ENCODE measurements at regions not wholly inside any gene's neighbourhood (a gene's known extent, or its start where the extent isn't known, plus 50 kb on each side); places are given as distances from the start of the nearest gene placed in this dataset.

DNA sequence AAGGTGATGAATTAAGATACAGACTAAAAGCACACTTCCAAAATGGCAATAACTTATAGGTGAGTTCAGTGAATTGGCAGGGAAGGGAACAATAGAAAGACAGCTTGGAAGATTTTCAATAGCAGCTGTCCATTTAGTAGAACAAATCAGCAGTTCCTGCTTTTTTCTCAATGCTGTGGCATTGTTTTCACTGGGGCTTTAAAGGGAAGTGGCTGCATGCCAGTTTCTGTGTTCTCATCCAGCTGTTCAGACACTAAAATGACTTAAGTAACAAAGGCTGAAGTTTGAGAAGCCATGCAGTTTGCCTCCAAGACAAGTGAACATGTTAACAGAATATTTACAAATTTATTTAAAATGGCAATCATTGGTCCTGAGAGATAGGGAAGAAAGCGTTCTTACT, 291.9 kb downstream of the FAM47A start:
- Histone ChIP-seq H3K36me3 (no peaks in the 10 kb centered on the region), H3K27ac (peak overlapping the region; percentile 92), H3K4me1 (peaks cover 11% of the 10 kb centered on the region), H3K9me3 (replicated peaks) (no peaks in the 10 kb centered on the region), H3K4me3 (no peak overlapping the region), H3K27me3 (no peaks in the 10 kb centered on the region)
- DNase-seq = peak; percentile 69 to 87

GRCh38 chrX:33831211-33831610, 300.9 kb downstream of the FAM47A start:
- peak; percentile 44 to 70 for DNase-seq
- H3K4me1 ChIP-seq = no peaks in the 10 kb centered on the region
- no peak overlapping the region for H3K4me3 ChIP-seq
- H3K36me3 ChIP-seq = no peaks in the 10 kb centered on the region
- H3K27me3 ChIP-seq = no peaks in the 10 kb centered on the region
- peak overlapping the region; percentile 50 for H3K27ac ChIP-seq
- H3K9me3 ChIP-seq (replicated peaks) = no peaks in the 10 kb centered on the region

DNA sequence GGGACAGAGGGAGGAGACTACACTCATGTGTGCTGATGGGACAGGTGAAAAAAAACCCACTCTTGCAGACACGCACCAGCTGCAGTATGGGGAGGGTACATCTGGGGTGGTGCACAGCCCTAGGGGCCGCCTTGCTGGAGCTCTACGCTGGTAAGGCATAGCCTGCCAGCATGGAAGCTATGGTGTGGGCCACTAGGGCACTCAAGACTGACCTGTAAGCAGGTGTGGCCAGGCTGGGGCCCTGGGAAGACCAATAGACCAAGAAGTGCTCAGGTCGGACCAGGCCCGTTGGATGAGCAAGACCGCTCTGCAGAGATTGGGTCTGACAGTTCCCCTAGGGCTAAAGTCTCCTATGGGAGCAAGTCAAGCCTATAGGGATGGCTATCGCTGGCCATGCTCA, 314.8 kb downstream of the FAM47A start:
- H3K36me3 ChIP-seq = no peaks in the 10 kb centered on the region

GRCh38 chrX:33808636-33809035, 323.5 kb downstream of the FAM47A start:
- Histone ChIP-seq H3K4me3 (no peak overlapping the region), H3K9me3 (replicated peaks) (no peaks in the 10 kb centered on the region), H3K4me1 (no peaks in the 10 kb centered on the region), H3K27me3 (no peaks in the 10 kb centered on the region), H3K27ac (no peak overlapping the region), H3K36me3 (no peaks in the 10 kb centered on the region)
- DNase-seq = no peak

More for the DNA sequence above, 314.8 kb downstream of the FAM47A start:
- Histone ChIP-seq H3K9me3 (replicated peaks) (no peaks in the 10 kb centered on the region), H3K4me3 (no peak overlapping the region), H3K4me1 (no peaks in the 10 kb centered on the region), H3K27ac (no peak overlapping the region), H3K27me3 (no peaks in the 10 kb centered on the region)
- no peak for DNase-seq

- no peaks in the 10 kb centered on the region for H3K36me3 ChIP-seq
- H3K9me3 ChIP-seq (replicated peaks) = no peaks in the 10 kb centered on the region
Measured at GRCh38 chrX:33784548-33784947, 347.6 kb downstream of the FAM47A start.

GRCh38 chrX:33741807-33742206, 390.3 kb downstream of the FAM47A start:
- peak; percentile 0 to 8 for DNase-seq

More at GRCh38 chrX:33784548-33784947, 347.6 kb downstream of the FAM47A start:
- Histone ChIP-seq H3K27ac (no peak overlapping the region), H3K27me3 (no peaks in the 10 kb centered on the region), H3K4me3 (no peak overlapping the region), H3K4me1 (no peaks in the 10 kb centered on the region)
- no peak for DNase-seq

GRCh38 chrX:33735182-33735581, 396.9 kb downstream of the FAM47A start:
- Histone ChIP-seq H3K9me3 (replicated peaks) (no peaks in the 10 kb centered on the region), H3K36me3 (no peaks in the 10 kb centered on the region), H3K4me3 (no peak overlapping the region), H3K27me3 (no peaks in the 10 kb centered on the region), H3K4me1 (no peaks in the 10 kb centered on the region), H3K27ac (no peak overlapping the region)
- no peak for DNase-seq

More at GRCh38 chrX:33741807-33742206, 390.3 kb downstream of the FAM47A start:
- H3K9me3 ChIP-seq (replicated peaks) = no peaks in the 10 kb centered on the region
- H3K27me3 ChIP-seq = no peaks in the 10 kb centered on the region
- no peak overlapping the region for H3K27ac ChIP-seq
- no peaks in the 10 kb centered on the region for H3K4me1 ChIP-seq
- no peak overlapping the region for H3K4me3 ChIP-seq
- H3K36me3 ChIP-seq = no peaks in the 10 kb centered on the region

GRCh38 chrX:33726281-33727160, 405.6 kb downstream of the FAM47A start:
- no peaks in the 10 kb centered on the region for H3K9me3 ChIP-seq (replicated peaks)
- no peaks in the 10 kb centered on the region for H3K36me3 ChIP-seq
- H3K27me3 ChIP-seq = no peaks in the 10 kb centered on the region
- DNase-seq = no peak
- H3K4me3 ChIP-seq = no peak overlapping the region
- H3K4me1 ChIP-seq = no peaks in the 10 kb centered on the region
- no peak overlapping the region for H3K27ac ChIP-seq

DNA sequence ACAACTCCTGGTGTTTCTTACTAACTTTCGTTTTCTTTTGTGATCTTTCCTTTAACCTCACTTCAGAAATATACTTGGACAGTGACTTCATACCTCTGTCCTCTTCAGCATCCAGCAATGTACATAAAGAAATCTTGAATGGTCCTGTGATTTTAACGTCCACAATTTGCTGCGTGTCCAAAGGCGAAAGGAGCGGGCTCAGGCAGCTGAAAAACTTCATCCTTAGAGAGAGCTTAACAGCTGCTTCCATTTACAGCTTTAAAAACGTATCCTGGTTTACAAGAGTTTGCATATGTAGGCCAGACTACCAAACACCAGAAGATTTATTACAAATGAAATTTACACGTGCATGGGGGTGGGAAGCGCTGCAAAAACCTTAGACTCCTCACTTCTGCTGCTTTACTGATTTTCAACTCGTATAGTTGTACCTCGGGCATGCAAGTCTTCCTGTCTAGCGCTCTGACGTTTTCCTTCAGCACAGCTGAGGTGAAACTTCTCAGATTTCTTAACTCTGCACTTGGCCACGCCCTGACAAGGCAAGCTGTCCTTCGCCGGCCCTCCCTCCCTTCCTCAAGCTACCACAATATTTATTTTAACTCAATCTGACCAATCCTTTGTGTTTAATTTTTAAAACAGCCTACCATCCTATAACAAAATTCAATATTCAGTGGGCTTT, 406.4 kb downstream of the FAM47A start:
- Histone ChIP-seq H3K27me3 (no peaks in the 10 kb centered on the region), H3K36me3 (no peaks in the 10 kb centered on the region), H3K4me1 (no peaks in the 10 kb centered on the region), H3K4me3 (peak overlapping the region; percentile 51), H3K27ac (no peak overlapping the region; the same call in 1 of the 2 replicates), H3K9me3 (replicated peaks) (no peaks in the 10 kb centered on the region)
- DNase-seq = peak; percentile 17 to 52

DNA sequence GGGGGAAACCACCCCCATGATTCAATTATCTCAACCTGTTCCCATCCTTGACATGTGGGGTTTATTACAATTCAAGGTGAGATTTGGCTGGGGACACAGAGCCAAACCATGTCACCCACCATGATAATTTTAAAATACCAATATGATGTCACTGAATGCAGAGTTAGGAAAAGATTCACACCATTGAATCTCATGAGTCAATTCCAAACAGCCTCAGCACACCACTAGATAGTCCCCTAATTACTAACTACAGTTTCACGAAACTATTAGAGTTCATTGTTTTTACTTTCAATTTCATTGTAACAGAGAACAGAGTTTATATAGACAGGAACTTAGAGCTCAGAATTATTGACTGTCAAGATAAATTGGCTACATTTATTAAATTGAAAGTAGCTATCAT, 410.2 kb downstream of the FAM47A start:
- DNase-seq = no peak
- Histone ChIP-seq H3K27me3 (no peaks in the 10 kb centered on the region), H3K36me3 (no peaks in the 10 kb centered on the region), H3K27ac (no peak overlapping the region), H3K9me3 (replicated peaks) (no peaks in the 10 kb centered on the region), H3K4me3 (no peak overlapping the region), H3K4me1 (no peaks in the 10 kb centered on the region)

GRCh38 chrX:33686105-33686504, 446.0 kb downstream of the FAM47A start:
- Histone ChIP-seq H3K9me3 (replicated peaks) (no peaks in the 10 kb centered on the region), H3K4me3 (no peak overlapping the region), H3K36me3 (no peaks in the 10 kb centered on the region), H3K27ac (no peak overlapping the region), H3K4me1 (no peaks in the 10 kb centered on the region), H3K27me3 (no peaks in the 10 kb centered on the region)
- DNase-seq = no peak

All from SJCRH30 (cell line).